ENCODE measurements at regions not wholly inside any gene's neighbourhood (a gene's known extent, or its start where the extent isn't known, plus 50 kb on each side); places are given as distances from the start of the nearest gene placed in this dataset.

DNA sequence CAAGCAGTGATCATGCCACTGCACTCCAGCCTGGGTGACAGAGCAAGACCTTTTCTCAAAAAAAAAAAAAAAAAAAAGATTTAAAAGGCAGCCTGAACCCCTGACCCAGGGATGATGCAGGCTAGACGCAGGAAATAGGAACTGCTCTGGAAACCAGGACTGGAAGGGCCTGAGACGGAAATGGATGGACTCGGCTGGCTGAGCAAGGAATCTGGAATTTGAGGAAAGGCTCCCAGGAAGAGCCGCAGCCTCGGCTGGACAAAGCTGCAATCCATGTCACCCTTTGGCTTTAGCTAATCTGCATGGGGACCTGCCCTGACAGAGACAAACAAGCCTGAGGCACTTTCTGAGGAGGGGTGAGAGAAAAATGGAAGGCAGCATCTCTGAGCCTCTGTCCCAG is 55.0 kb upstream of the DAPL1 start:
- TF ChIP-seq POLR2AphosphoS5 (IDR thresholded peaks at IDR 0.05) (no peak), EP300 (IDR thresholded peaks at IDR 0.05) (no peak), POLR2A (IDR thresholded peaks at IDR 0.05; ENCODE audit: low read depth) (no peak)
- TF ChIP-seq, protein P1, sequence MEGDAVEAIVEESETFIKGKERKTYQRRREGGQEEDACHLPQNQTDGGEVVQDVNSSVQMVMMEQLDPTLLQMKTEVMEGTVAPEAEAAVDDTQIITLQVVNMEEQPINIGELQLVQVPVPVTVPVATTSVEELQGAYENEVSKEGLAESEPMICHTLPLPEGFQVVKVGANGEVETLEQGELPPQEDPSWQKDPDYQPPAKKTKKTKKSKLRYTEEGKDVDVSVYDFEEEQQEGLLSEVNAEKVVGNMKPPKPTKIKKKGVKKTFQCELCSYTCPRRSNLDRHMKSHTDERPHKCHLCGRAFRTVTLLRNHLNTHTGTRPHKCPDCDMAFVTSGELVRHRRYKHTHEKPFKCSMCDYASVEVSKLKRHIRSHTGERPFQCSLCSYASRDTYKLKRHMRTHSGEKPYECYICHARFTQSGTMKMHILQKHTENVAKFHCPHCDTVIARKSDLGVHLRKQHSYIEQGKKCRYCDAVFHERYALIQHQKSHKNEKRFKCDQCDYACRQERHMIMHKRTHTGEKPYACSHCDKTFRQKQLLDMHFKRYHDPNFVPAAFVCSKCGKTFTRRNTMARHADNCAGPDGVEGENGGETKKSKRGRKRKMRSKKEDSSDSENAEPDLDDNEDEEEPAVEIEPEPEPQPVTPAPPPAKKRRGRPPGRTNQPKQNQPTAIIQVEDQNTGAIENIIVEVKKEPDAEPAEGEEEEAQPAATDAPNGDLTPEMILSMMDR (IDR thresholded peaks at IDR 0.05): no peak
